Activated CD4-positive, alpha-beta T cell treated with anti-CD3 and anti-CD28 coated beads, Interleukin-2, amount 50 U/mL, for 16 hours (primary cell): ENCODE measurements at regions not wholly inside any gene's neighbourhood (a gene's known extent, or its start where the extent isn't known, plus 50 kb on each side); places are given as distances from the start of the nearest gene placed in this dataset.
"Not testable (repeated sequence)": the region's sequence is repeated elsewhere in the genome, so short reads cannot be mapped to it uniquely, and the experiment has no call there.

Experiments used
- DNase-seq: peaks from one replicate; pipeline ENCODE4 v3.0.0-alpha.2; 2020

- DNase-seq, result no peak
Measured at GRCh38 chrX:13476384-13476783, 93.0 kb upstream of the EGFL6 start.

GRCh38 chrX:13474164-13474516 lies 95.3 kb upstream of the EGFL6 start:
- no peak for DNase-seq

DNA sequence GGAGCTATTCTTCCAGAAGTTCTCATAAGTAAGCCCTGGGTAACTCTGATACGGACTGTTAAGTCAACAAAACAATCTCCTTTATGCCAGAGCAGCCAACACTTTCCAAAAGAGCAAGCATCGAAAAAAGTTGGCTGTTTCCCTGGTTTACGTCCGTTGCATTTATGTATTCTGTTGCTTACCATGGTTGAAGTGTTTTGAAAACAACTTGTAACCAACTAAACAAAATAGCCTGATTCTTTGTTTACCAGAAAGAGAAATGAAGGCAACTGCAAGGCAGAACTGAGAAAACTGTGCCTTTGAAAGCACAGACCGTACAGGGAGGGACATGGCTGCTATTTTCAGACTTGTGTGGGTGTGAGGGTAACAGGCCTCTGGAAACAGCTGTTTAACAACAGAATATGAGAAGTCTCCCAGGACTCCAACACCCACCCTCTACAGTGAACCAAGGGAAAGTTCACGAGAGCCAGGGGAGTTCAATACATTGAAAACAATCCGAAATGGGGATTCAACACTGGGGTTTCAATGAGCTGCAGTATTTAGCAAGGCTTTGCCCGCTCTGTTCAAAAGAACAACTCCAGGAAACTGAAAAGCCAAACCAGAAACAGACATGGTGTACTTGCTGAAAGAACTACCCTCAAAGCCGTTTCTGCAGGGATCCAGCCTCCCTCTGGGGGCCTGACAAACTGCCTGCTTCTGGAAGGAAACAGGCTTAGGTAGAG lies 95.8 kb upstream of the EGFL6 start:
- DNase-seq, result no peak

GRCh38 chrX:13472975-13473374 lies 96.4 kb upstream of the EGFL6 start:
- DNase-seq, result no peak

GRCh38 chrX:13471269-13471668 lies 98.1 kb upstream of the EGFL6 start:
- no peak for DNase-seq

DNA sequence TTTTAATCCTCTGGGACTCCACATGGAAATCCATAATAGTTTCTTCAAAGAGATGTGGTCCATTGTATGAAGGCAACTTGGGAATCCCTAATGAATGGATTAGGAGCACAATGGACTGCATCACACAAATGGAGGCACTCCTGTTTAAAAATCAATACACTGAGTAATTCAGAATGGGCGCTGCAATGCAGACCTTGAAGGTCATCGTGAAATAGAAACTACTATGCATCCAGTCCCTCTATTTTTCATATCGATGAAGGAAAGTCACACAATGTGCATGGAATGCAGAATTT lies 98.8 kb upstream of the EGFL6 start:
- DNase-seq, result no peak

- no peak for DNase-seq
Measured at GRCh38 chrX:13469963-13470684, 99.3 kb upstream of the EGFL6 start.

- DNase-seq, result no peak
Measured at GRCh38 chrX:13468096-13468495, 101.3 kb upstream of the EGFL6 start.

- DNase-seq, result no peak
Measured at GRCh38 chrX:13467243-13467642, 102.2 kb upstream of the EGFL6 start.

DNA sequence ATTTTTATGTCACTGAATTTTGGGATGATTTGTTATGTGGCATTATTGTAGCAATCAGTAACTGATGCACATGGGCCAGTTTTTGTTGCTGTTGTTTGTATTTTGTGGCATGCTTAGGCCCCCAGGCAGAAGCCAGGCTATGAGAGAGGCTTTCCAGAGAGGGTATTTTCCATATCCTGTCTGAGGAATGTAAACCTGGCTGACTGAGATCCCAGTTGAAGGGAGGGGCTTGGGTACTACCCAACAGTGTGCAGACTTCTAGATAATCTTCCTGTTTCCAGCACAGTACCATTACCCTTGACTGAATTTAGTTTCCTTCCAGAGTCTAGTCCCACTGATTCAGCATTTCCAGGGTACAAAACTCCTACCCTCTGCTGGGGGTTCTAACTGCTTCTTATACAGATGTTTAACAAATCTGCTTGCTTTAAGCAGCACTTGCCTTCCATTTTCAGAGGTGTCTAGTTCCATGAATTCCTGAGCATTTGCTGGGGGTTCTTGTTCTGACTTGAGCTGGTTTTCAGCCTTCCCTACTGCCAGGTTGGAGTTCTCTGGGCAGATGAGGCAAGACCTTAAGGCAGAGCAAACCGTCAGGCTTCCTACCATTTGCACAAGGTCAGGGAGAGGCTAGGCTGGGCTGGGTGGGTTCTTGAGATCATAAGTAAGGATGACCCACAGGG lies 104.7 kb upstream of the EGFL6 start:
- DNase-seq, result no peak

GRCh38 chrX:13463608-13464007 lies 105.8 kb upstream of the EGFL6 start:
- DNase-seq, result no peak

DNA sequence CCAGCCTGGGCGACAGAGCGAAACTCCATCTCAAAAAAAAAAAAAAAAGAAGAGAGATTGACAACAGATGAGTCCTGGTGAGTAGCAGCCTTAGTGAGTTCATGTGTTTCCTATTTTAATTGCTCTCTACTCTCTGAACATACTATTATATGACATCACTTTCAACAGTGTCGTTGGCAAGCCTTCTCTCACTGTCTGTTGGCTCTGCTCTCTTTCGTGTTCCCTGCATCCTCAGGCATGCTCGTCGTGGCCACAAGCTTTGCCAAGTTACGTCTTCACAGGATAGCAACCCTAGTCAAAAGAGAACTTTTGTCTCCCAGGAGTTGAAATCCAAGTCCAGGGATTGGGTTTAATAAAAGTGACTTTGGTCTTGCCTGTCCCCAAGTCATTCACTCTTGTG lies 117.1 kb upstream of the EGFL6 start:
- no peak for DNase-seq

- DNase-seq, result no peak
Measured at GRCh38 chrX:13449441-13449840, 120.0 kb upstream of the EGFL6 start.

- DNase-seq, result no peak
Measured at GRCh38 chrX:13448941-13449340, 120.5 kb upstream of the EGFL6 start.

- not testable (repeated sequence) for DNase-seq
Measured at GRCh38 chrX:13441608-13442007, 121.8 kb upstream of the ATXN3L start.

DNA sequence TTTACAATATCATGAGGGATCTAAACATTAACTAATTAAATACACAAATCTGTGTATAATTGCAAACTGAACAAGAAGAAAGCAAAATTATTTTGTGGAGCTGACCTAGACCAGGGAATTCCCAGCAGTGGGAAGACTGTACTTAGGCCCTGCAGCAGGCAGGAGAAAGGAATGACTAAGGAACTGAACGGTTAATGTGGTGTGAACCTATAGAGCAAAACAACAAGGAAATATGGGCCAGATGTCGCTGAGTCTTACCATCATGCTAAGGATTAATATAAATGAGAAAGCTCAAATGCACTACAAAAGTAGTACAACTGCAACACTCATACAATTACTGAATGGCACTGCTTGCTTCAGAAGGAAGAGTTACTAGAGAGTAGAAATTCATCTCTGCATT lies 120.3 kb upstream of the ATXN3L start:
- DNase-seq, result no peak

DNA sequence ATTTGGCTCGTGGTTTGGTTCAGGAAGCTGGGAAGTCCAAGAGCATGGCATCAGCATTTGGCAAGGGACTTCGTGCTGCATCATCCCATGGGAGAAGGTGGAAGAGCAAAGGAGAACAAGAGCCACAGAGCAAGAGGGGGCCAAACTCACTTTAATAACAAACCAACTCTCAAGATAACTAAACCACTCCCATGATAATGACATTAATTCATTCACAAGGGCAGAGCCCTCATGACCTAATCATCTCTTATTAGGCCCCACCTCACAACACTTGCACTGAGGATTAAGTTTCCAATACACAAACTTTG lies 113.4 kb upstream of the ATXN3L start:
- no peak for DNase-seq

DNA sequence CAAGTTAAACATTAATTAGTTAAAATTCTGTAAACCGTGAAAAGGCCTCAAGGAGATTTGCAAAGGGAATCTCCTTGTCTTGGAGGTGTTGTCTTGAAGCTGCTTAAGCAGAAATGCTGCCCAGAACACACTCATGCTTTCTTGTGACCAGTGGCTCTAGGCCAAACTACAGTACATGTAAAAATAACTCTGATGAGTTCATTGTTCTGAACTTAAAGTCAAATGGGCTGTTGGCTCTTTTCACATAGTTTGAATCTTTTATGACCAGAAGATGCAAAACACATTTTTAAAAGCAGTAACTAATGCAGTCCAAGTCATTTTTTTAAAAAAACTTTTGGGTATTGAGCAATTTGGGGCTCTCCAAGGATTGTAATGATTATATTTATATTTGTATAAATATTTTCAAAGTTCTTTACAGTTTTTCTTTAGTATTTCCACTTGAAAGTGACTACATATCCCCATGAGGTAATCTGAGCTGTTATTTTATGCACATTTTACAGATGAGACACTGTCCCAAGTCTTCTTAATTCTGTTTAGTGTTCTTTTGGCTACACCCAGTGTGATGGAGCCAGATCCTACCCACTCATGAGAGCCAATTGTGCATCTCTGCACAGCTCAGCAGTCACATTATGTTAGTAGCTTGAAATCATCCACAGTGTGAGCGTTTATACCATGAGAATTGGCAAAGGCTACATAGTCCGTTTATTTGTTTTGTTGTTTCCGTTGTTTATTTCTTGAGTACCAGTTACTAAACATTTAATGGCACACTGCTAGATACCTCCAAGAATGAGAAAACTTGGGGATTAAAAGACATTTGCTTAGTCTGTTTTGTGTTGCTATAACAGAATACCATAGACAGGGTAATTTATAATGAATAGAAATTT lies 112.8 kb upstream of the ATXN3L start:
- no peak for DNase-seq

- DNase-seq, result no peak
Measured at GRCh38 chrX:13430136-13430827, 110.4 kb upstream of the ATXN3L start.

DNA sequence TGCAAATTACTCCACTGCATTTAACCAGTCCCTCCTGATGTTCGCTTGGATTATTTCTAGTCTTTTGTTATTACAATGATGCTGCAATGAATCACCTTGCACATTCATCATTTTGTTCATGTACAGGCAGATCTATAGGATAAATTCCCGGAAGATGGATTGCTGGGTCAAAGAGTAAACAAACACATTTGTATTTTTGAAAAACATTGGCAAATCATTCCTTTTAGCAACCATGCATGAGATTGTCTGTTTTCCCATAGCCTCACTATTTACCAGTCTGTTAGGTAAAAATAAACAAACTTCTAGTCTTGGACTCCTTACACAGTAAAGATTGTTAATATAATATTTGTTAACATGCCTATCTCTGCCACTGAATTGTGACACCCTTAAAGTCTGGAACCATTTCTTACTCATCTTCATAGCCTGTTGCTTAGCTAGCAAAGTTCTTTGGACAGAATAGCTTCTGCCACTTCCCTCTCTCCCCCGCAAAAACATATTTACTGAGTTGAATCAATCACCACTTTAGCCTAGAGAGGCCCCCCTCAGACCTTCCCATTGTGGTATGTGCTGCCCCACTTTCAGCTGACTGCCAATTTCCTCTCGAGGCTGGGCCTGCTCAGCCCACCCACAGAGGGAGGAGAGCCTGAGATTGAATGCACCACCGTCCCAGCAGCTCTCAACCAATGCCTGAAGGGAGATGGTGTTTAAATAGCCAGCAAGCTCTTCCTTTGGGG lies 108.4 kb upstream of the ATXN3L start:
- no peak for DNase-seq

DNA sequence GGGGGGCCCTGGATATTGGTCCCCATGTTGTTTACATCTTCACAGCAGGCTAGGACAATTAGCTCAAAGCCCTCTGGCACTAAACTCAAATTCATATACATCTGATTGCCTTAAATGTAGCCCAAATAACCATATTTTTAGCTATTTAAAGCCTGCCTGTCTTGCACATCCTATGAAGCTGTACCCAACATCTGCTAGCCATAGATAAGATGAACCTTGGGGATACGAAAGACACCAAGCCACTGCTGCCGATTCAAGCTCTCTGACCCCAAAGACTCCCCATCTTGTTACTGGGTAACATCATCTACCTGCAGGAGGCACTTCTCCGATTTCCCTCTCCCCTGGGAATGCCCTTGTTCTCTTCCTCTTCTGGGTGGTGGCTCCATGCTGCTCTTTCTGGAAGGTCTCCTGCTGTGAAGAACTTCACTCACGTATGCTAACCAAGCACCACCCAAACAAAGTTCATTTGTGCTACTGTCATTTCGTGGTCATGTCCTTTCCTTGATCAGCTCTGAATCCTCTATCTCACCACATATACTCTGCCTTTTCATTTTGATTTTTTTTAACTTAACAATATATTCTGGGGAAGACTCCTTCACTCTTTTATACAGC lies 107.7 kb upstream of the ATXN3L start:
- DNase-seq, result no peak
